Posterior vena cava (tissue), 2 donors: ENCODE measurements at regions not wholly inside any gene's neighbourhood (a gene's known extent, or its start where the extent isn't known, plus 50 kb on each side); places are given as distances from the start of the nearest gene placed in this dataset.
"Not testable (repeated sequence)": the region's sequence is repeated elsewhere in the genome, so short reads cannot be mapped to it uniquely, and the experiment has no call there.

Source experiments
- DNase-seq: peaks from one replicate; pipeline ENCODE4 v3.0.0-alpha.2; 2020; ENCODE audit warnings: low spot score
- intact Hi-C, 2 donors: fragments of 100-400 bp; cut with DNase I; formaldehyde crosslinking; loops; one replicate each; pipeline versions ENCODE4 v1.14.1 to v1.14.2; 2022 to 2023
- donor health status: DM: yes; HTN: yes; CAD: no.
- donor health status: DM: yes; HTN: yes; CAD: no.

- no peak for DNase-seq
- intact Hi-C loops, result no loop called here
Observed at GRCh38 chr5:13253111-13253510, 691.4 kb downstream of the DNAH5 start.

- no peak for DNase-seq
Observed at GRCh38 chr5:13252699-13253098, 691.8 kb downstream of the DNAH5 start.

GRCh38 chr5:13251623-13252376 is 692.7 kb downstream of the DNAH5 start:
- DNase-seq, result no peak
- intact Hi-C loops, result no loop called here

More at GRCh38 chr5:13252699-13253098, 691.8 kb downstream of the DNAH5 start:
- intact Hi-C loops, result no loop called here

GRCh38 chr5:13250464-13251291 is 693.8 kb downstream of the DNAH5 start:
- intact Hi-C loops, result no loop called here

GRCh38 chr5:13249854-13250253 is 694.6 kb downstream of the DNAH5 start:
- no peak for DNase-seq
- intact Hi-C loops, result no loop called here

More at GRCh38 chr5:13250464-13251291, 693.8 kb downstream of the DNAH5 start:
- no peak for DNase-seq

- intact Hi-C loops, result no loop called here
- DNase-seq, result no peak
Observed at GRCh38 chr5:13248253-13248652, 696.2 kb downstream of the DNAH5 start.

- intact Hi-C loops, result no loop called here
- no peak for DNase-seq
Observed at GRCh38 chr5:13246053-13246452, 698.4 kb downstream of the DNAH5 start.

GRCh38 chr5:13244151-13244550 is 700.3 kb downstream of the DNAH5 start:
- intact Hi-C loops, result no loop called here
- DNase-seq, result no peak

- intact Hi-C loops, result no loop called here
- DNase-seq, result no peak
Observed at GRCh38 chr5:13227513-13227912, 717.0 kb downstream of the DNAH5 start.

- DNase-seq, result no peak
- intact Hi-C loops, result no loop called here
Observed at GRCh38 chr5:13218518-13218917, 726.0 kb downstream of the DNAH5 start.

GRCh38 chr5:13217636-13218035 is 726.9 kb downstream of the DNAH5 start:
- DNase-seq, result no peak
- intact Hi-C loops, result no loop called here

GRCh38 chr5:13215806-13216205 is 728.7 kb downstream of the DNAH5 start:
- intact Hi-C loops, result no loop called here
- DNase-seq, result no peak

GRCh38 chr5:13215370-13215769 is 729.1 kb downstream of the DNAH5 start:
- DNase-seq, result no peak
- intact Hi-C loops, result no loop called here

GRCh38 chr5:13214182-13214581 is 730.3 kb downstream of the DNAH5 start:
- no peak for DNase-seq
- intact Hi-C loops, result no loop called here

- DNase-seq, result no peak
- intact Hi-C loops, result no loop called here
Observed at GRCh38 chr5:13212886-13213285, 731.6 kb downstream of the DNAH5 start.

- no peak for DNase-seq
- intact Hi-C loops, result no loop called here
Observed at GRCh38 chr5:13211064-13211463, 733.4 kb downstream of the DNAH5 start.

GRCh38 chr5:13207112-13207511 is 737.4 kb downstream of the DNAH5 start:
- DNase-seq, result no peak
- intact Hi-C loops, result loop anchor here in 1 of 2 donors (5.0 kb wide), 1 partner anchor 170 kb away; no protein-coding TSS in a partner anchor

GRCh38 chr5:13201022-13201421 is 743.5 kb downstream of the DNAH5 start:
- no peak for DNase-seq
- intact Hi-C loops, result no loop called here

GRCh38 chr5:13198226-13198625 is 746.3 kb downstream of the DNAH5 start:
- DNase-seq, intact Hi-C loops: not testable (repeated sequence)

GRCh38 chr5:13189532-13189931 is 755.0 kb downstream of the DNAH5 start:
- no peak for DNase-seq
- intact Hi-C loops, result no loop called here

GRCh38 chr5:13188371-13188770 is 756.1 kb downstream of the DNAH5 start:
- no peak for DNase-seq

More at GRCh38 chr5:13188371-13188770, 756.1 kb downstream of the DNAH5 start:
- intact Hi-C loops, result no loop called here
